ENCODE measurements at regions not wholly inside any gene's neighbourhood (a gene's known extent, or its start where the extent isn't known, plus 50 kb on each side); places are given as distances from the start of the nearest gene placed in this dataset.

DNA sequence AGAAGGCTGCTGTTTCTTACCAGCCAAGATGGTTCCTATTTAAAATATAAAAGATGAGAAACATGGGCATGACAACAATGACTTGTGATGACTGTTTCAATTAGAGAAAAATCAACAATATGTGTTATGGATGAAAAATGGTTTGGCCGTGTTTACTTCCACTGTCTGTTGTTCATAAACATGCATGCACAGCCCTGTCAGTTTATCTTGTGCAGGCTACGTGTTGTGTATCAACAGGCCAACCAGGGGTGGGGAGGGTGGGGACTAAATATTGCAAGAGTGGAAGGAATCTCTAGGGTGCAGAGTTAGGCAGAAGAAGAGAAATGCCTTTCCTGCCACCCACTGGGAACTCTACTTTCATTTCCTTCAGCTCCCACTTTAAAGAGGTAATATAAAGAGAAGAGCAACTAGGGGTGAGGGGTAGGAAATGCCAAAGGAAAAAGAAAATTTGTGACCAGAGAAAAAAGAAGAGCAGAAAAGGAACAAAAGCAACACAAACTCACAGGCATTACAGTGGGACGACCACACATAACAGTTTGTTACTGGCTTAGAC, 116.8 kb upstream of the MEIS1 start:
- TF ChIP-seq, protein P1, sequence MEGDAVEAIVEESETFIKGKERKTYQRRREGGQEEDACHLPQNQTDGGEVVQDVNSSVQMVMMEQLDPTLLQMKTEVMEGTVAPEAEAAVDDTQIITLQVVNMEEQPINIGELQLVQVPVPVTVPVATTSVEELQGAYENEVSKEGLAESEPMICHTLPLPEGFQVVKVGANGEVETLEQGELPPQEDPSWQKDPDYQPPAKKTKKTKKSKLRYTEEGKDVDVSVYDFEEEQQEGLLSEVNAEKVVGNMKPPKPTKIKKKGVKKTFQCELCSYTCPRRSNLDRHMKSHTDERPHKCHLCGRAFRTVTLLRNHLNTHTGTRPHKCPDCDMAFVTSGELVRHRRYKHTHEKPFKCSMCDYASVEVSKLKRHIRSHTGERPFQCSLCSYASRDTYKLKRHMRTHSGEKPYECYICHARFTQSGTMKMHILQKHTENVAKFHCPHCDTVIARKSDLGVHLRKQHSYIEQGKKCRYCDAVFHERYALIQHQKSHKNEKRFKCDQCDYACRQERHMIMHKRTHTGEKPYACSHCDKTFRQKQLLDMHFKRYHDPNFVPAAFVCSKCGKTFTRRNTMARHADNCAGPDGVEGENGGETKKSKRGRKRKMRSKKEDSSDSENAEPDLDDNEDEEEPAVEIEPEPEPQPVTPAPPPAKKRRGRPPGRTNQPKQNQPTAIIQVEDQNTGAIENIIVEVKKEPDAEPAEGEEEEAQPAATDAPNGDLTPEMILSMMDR (IDR thresholded peaks at IDR 0.05) = no peak
- no peak for TF ChIP-seq POLR2A (IDR thresholded peaks at IDR 0.05)
